Testis (tissue), 2 donors: ENCODE measurements at regions not wholly inside any gene's neighbourhood (a gene's known extent, or its start where the extent isn't known, plus 50 kb on each side); places are given as distances from the start of the nearest gene placed in this dataset.

Experiments
- DNase-seq: peaks from one replicate; pipeline ENCODE4 v3.0.0-alpha.2; 2019
- H3K27ac ChIP-seq, 2 donors: fragments of 200-600 bp; sonication (generic); one replicate each; pipeline ENCODE4 v1.5.1; 2019
- H3K27me3 ChIP-seq: fragments of 200-600 bp; sonication (generic); one replicate; pipeline ENCODE4 v1.5.1; 2019
- H3K36me3 ChIP-seq: fragments of 200-600 bp; sonication (generic); one replicate; pipeline ENCODE4 v1.5.1; 2017; ENCODE audit warnings: low read depth; ENCODE audit errors: missing control alignments
- H3K4me1 ChIP-seq: fragments of 200-600 bp; sonication (generic); one replicate; pipeline ENCODE4 v1.5.1; 2019
- H3K4me3 ChIP-seq, 2 donors: fragments of 200-600 bp; sonication (generic); one replicate each; pipeline ENCODE4 v1.5.1; 2017 to 2019
- H3K9me3 ChIP-seq: fragments of 200-600 bp; sonication (generic); one replicate; pipeline ENCODE4 v1.5.1; 2017
- CTCF ChIP-seq, 3 experiments: fragments of 450-650 bp in 2 of 3; fragments of 200-600 bp in 1 of 3; sonication (generic) in 1 of 3; IDR thresholded peaks; one replicate each; pipeline ENCODE4 v1.5.1; 2016 to 2019; ENCODE audit warnings: antibody characterized with exemption in 3 of 3, mild to moderate bottlenecking in 2 of 3, moderate library complexity in 1 of 3
- POLR2A ChIP-seq: fragments of 450-650 bp; IDR thresholded peaks from one replicate; pipeline ENCODE4 v1.6.1; 2017; ENCODE audit warnings: antibody characterized with exemption, mild to moderate bottlenecking, moderate library complexity
- WGBS, 2 donors: methylation state at CpG; one replicate each; pipeline ENCODE4 v1.1.5; 2018; 5-methylcytosine and 5-hydroxymethylcytosine counted together
- intact Hi-C: fragments of 100-400 bp; cut with DNase I; formaldehyde crosslinking; loops from one replicate; pipeline ENCODE4 v1.15.1; 2023; ENCODE audit warnings: low total_unique reads

- no peak for DNase-seq
- intact Hi-C loops = no loop called here
- H3K9me3 ChIP-seq = no peaks in the 10 kb centered on the region
- H3K4me1 ChIP-seq = no peaks in the 10 kb centered on the region
- no peak overlapping the region for H3K27ac ChIP-seq
- 47 to 60% methylated on average over 2 of the region's 2 CpGs for WGBS, 2 donors
- H3K4me3 ChIP-seq = no peak overlapping the region
- no peaks in the 10 kb centered on the region for H3K36me3 ChIP-seq
- no peaks in the 10 kb centered on the region for H3K27me3 ChIP-seq
- no peak for TF ChIP-seq CTCF (IDR thresholded peaks at IDR 0.05)
- no peak for TF ChIP-seq POLR2A
Observed at GRCh38 chr4:14810568-14810967, 191.7 kb upstream of the CPEB2 start.

GRCh38 chr4:14812101-14812500 lies 190.2 kb upstream of the CPEB2 start:
- TF ChIP-seq CTCF (IDR thresholded peaks at IDR 0.05) (no peak), POLR2A (no peak)
- Histone ChIP-seq H3K27ac (no peak overlapping the region), H3K36me3 (no peaks in the 10 kb centered on the region), H3K27me3 (no peaks in the 10 kb centered on the region), H3K9me3 (no peaks in the 10 kb centered on the region), H3K4me3 (no peak overlapping the region), H3K4me1 (no peaks in the 10 kb centered on the region)
- intact Hi-C loops = no loop called here
- no peak for DNase-seq
- 81 to 97% methylated on average over 1 of the region's 1 CpG for WGBS, 2 donors

- TF ChIP-seq POLR2A (no peak), CTCF (IDR thresholded peaks at IDR 0.05) (no peak)
- WGBS, 2 donors = 62 to 69% methylated on average over 4 of the region's 4 CpGs
Observed at GRCh38 chr4:14816623-14817261, 185.5 kb upstream of the CPEB2 start.

GRCh38 chr4:14824189-14824588 lies 178.1 kb upstream of the CPEB2 start:
- DNase-seq = no peak
- Histone ChIP-seq H3K9me3 (no peaks in the 10 kb centered on the region), H3K4me3 (no peak overlapping the region), H3K27me3 (no peaks in the 10 kb centered on the region), H3K27ac (no peak overlapping the region), H3K4me1 (no peaks in the 10 kb centered on the region), H3K36me3 (no peaks in the 10 kb centered on the region)
- TF ChIP-seq CTCF (IDR thresholded peaks at IDR 0.05) (no peak), POLR2A (no peak)
- 75 to 76% methylated on average over 3 of the region's 3 CpGs for WGBS, 2 donors
- intact Hi-C loops = no loop called here

More at GRCh38 chr4:14816623-14817261, 185.5 kb upstream of the CPEB2 start:
- no peak for DNase-seq
- Histone ChIP-seq H3K4me1 (no peaks in the 10 kb centered on the region), H3K36me3 (no peaks in the 10 kb centered on the region), H3K27me3 (no peaks in the 10 kb centered on the region), H3K4me3 (no peak overlapping the region), H3K27ac (no peak overlapping the region), H3K9me3 (no peaks in the 10 kb centered on the region)
- intact Hi-C loops = no loop called here

- H3K27ac ChIP-seq = no peak overlapping the region
- H3K36me3 ChIP-seq = no peaks in the 10 kb centered on the region
- TF ChIP-seq POLR2A = no peak
- TF ChIP-seq CTCF (IDR thresholded peaks at IDR 0.05) = no peak
- no peaks in the 10 kb centered on the region for H3K27me3 ChIP-seq
- DNase-seq = no peak
- 65 to 72% methylated on average over 8 of the region's 8 CpGs for WGBS, 2 donors
- H3K4me3 ChIP-seq = no peak overlapping the region
- intact Hi-C loops = no loop called here
- H3K4me1 ChIP-seq = no peaks in the 10 kb centered on the region
- H3K9me3 ChIP-seq = no peaks in the 10 kb centered on the region
Observed at GRCh38 chr4:14827111-14827510, 175.2 kb upstream of the CPEB2 start.
